NCI-H146 treated with DMSO at 0.1 percent for 48 hours (cell line): ENCODE measurements at regions not wholly inside any gene's neighbourhood (a gene's known extent, or its start where the extent isn't known, plus 50 kb on each side); places are given as distances from the start of the nearest gene placed in this dataset.
A peak's percentile ranks its signal among the peaks of the same experiment; 100 is the strongest.

Source experiments
- DNase-seq: peaks from one replicate; lab custom pipeline; 2025; ENCODE audit not compliant: unreplicated experiment; lab: John Stamatoyannopoulos, UW

DNA sequence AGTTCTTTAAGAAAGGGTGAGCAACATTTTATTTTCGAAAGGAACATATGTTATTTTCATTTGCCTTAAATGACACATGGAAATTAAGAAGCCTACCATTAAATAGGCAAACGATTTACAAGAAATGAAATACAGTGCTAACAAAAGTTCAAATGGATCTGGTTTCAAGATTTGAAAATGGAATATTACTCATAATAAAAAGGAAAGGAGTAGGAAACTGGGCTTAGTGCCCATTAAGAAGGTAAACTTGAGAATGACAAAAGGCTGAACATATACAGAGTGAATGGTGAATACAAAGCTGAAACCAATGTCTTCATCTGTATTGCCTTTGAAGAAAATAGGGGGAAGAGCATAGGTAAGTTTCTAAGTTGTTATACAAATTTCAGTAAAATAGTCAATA is 974.2 kb upstream of the C9orf72 start:
- no peak for DNase-seq

DNA sequence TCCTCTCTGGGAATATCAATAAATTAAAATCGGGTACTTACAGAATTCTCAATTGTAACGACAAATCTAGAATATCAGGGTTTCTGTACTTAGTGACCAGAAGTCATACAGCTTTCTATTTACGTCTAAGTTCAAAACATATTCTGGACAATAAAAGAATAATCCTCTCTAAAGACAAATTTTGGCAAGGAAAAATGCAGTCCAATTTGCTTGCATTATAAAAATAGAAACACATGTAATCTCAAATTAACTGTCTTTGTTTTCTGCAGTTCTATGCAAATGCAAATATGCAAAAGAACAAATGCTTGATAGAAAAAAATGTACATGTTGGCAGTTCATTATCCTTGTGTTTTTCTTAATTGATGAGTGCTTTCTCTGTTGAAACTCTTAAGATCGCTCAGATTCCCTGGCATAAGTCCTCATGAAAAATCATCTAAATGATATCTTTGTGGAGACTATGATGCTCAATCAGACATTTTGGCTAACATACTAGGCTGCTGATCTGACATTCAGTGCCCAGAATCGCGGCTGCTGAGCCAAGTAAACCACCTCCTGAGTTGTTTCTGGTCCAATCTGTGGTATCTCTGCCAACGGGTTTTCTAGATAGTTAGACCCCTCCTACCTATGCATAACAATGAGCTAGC is 990.1 kb upstream of the C9orf72 start:
- no peak for DNase-seq

DNA sequence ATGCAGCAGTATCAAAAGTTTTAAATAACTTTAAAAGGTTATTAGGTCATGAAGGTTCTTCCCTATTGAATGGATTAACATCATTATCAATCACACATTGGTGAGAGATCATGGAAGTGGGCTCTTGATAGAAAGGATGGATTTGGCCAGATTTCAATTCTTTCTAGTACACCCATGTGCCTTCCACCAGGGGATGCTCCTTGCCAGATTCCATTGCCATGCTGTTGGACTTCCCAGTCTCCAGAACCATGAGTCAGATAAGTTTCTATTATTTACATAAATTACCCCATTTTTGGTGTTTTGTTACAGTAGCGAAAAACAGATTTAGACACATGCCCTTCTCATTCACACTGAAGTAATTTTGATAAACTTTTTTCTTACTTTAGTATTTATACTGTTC is 1010.6 kb upstream of the C9orf72 start:
- DNase-seq = no peak

DNA sequence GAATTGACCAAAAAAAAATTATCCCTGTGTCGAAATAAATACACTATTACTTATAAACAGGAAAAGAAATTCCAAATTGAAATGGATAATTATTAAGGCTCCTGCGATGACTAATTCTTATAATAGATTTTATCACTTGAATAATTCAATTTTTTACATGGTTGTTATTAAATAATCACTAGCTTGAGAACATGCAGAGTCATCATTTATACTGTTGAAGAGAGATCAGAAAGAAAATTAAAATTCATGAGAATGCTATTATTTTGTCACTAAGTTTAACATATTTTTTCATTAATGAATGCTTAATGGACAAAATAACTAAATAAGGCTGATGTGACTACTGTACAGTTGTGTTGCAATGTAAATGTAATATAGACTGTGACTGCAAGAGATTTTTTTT is 1011.3 kb upstream of the C9orf72 start:
- DNase-seq = no peak

DNA sequence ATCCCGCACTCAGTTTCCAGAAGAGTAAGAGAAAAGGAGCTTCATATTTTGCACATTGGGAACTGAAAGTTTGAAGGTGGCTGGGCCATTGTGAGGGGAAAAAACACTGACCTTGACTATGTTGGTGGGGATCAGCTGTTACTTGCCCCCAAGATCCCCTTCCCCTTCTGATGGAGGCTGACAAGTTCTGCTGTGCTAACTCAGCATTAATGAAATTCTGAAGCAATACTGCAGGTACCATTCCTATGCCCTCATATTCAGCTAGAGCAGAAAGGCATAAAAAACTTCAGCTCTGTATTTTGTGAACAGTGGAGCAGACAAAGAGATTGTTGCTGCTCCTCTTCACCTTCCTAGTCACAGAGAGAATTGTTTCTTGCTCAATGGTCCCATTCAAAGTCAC is 1013.8 kb upstream of the C9orf72 start:
- no peak for DNase-seq

DNA sequence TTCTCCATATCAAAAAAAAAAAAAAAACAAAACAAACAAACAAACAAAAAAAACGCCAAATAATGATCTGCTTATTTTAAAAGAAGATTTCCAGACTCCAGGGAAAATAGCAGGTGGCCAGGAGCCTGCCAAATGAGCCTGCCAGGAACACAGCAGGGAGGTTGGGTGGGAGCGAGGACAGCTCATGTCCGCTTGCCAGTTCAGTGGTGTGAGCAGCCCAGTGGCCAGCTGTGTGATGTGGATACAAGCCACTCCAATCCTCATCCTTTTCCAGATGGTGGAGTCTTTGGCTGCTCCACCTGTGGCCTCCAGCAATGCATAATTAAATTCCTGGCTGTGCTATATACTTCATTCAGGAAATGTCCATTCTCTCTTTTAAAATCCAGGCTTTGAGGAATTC is 1025.1 kb upstream of the C9orf72 start:
- DNase-seq = peak; percentile 83

DNA sequence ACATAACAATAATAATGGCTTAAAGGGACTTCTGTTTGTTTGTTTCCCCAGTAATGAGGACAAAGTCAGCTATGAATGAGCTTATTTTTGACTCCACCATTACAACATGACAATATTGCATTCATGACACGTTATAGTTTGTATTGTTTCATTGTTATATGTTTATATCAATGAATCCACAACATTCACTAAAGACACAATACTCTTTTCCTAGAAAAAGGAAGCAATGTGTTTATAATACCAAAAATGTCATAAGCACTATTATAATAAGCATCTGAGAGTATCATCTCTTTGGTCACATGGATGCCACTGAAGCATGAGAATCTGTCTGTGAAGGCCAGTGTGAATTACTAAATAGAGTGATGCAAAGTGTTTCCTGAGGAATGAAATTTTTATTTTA is 1026.9 kb upstream of the C9orf72 start:
- no peak for DNase-seq

DNA sequence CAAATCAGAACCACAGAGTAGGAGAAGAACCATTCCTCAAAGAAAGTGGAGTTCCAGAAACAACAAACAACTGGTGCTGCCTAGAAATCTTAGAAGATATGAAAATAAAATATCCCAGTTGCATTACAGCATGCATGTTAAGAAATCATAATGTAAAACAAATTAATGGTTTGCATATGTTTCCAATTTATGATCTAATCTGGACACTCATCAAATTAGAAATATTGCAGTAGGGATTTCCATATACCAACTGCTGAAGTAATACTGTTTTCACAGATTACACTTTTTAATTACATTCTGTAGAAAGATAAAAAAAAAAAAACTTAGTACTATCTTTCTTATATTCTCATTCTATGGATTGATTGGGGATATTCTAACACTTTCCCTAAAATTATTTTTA is 1034.6 kb upstream of the C9orf72 start:
- DNase-seq = no peak

DNA sequence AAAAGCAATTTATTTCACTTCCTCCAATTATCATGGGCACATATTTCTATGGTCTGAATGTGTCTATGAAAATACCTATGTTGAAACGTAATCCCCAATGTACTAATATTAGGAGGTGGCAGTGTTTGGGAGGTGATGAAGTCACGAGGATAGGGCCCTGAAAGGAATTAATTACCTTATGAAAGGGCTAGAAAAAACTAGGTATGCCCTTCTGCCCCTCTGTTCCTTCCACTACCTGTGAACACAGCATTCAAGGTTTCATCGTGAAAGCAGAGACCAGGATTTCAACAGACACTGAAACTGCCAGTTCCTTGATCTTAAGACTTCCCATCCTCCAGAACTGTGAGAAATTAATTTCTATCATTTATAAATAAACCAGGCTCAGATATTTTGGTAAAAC is 1037.1 kb upstream of the C9orf72 start:
- no peak for DNase-seq

DNA sequence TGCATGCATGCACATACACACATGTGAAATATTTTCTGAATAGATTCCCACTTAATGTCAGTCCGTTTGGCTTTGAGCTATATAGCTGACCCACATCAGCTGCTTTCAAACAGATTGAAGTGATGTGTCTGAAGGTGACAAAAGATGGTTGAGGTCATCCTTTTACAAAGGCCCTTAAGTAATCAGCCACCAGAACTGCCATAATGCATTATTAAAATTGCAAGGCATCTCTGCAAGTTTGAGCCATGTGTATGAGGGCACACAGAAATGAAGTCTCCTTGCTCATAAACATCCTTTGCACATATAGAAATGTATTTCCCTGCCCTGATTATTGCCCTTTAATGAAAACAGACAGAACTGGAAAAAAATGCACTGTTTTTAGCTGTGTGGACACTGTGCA is 1043.0 kb upstream of the C9orf72 start:
- no peak for DNase-seq

DNA sequence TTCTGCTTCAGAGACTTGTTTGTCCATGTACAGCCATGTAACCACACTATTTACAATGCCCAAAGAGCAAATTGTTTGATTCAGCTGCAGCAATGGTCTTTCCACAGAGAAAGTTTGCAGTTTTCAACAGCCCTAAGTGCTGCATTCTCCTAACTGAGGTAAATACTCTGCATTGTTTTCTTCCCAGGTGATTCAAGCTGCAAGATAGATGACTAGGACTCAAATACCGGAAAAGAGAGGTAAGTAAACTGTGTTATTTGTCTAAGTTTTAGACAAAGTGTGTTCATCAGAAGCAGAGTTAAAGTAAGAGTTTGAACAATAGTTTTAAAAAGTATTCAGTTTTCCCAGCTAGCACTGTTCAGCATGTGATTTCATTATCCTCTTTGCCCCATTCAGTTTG is 1046.7 kb upstream of the C9orf72 start:
- DNase-seq = no peak

DNA sequence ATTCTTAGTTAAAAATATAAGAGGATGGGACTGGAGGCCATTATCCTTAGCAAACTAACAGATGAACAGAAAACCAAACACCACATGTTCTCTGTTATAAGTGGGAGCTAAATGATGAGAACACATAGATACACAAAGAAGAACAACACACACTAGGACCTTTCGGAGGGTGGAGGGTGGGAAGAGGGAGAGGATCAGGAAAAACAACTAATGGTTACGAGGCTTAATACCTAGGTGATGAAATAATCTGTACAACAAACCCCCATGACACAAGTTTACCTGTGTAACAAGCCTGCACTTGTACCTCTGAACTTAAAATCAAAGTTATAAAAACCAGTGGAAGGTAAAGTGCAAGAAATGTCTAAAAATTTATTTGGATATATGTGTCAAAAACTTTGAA is 1047.4 kb upstream of the C9orf72 start:
- DNase-seq = no peak

DNA sequence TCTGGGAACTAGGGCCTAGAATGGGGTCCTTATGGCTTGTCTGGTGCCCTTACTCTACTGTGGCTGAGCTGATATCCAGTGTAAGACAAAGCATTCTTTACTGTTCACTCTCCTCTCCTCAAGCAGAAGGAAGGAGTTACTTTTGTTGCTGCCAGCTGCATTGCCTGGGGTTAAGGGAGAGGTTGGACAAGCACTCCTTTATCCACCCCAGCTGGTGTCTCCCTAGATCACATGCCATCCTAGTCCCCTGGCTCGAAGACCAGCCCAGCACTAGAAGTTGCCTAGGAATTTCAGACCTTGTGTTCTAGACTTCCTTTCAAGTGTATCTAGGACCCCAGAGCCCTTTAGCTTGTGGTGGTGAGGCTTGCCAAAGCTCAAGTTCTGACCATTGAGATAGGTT is 1051.5 kb upstream of the C9orf72 start:
- no peak for DNase-seq

DNA sequence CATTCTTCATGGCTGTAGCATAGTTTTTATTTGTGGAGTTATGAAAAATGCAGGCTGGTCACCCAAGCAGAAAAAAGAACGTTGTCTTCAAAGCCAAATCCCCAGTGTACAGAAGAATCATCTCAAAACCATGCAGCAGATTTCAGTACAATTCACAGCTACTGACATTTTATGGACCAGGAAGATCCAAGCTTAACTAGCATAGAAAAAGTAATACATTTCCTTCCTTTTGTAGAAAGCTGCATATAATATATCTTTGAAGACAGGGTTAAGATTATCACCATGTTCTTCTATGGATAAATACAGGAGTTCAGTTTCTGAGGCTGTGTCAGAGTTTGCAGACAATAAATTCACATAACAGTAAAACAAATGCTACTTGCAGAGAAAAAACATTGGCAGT is 1054.8 kb upstream of the C9orf72 start:
- DNase-seq = no peak

DNA sequence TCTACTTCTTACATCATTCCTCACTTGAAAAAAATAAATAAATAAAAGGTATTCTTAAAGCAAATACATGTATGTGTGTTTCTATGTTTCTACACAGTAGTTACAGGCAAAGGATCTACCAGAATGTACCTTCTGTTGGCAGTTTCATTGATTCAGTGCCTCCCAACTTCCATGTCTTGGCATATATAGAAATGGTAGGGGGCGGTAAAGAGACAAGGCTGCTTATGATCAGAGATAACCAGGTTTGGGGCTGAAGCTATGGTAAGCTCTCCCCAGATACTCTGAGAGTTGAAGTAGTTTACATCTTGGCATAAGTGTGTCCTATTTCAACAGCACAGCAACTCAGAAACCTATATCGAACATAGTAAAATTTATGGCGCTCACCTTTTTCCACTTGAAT is 1075.4 kb upstream of the C9orf72 start:
- DNase-seq = no peak

DNA sequence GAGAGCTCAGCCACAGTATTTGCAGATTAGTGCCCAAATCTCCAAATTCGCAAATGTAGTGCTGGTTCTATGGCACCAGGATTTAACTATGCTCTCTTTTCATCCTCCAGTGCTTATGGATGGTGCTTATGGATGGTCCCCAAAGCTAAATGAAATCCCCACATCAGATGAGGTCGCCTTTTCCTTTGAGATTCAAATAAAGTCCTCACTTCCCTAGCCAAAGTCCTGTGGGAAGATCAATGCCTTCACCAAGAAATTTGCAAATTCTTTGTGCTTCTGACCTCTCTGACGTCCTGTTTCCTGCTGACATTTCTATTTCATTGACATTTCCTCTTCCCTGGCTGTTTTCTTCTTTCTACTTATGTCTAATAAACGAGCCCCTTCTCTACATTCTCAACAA is 1077.0 kb upstream of the C9orf72 start:
- DNase-seq = no peak

DNA sequence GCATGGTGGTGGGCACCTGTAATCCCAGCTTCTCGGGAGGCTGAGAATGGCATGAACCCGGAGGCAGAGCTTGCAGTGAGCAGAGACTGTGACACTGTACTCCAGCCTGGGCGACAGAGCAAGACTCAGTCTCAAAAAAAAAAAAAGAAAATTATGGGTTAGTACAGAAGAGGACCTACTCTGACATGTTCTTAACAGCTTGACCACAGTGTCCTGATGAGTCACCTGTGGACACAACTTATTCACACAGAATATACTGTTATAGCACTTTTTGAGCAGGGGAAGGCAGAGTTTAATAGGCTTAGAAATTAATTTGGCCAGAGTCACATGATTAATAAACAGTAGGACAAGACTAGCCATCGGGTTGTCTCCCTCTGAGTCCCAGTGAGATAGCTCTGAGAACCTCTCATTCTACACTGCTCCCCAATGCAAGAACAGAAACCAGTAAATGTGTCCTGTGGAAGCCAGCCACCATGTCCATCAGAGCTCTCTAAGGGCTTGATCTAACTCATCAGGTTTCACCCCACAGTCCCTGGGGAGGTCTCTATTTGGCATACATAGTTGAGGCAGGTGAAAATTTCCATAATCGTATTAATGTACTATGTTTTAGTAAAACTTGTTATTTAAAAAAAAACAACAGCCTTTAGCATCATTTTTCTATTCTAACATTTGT is 1077.9 kb upstream of the C9orf72 start:
- no peak for DNase-seq

DNA sequence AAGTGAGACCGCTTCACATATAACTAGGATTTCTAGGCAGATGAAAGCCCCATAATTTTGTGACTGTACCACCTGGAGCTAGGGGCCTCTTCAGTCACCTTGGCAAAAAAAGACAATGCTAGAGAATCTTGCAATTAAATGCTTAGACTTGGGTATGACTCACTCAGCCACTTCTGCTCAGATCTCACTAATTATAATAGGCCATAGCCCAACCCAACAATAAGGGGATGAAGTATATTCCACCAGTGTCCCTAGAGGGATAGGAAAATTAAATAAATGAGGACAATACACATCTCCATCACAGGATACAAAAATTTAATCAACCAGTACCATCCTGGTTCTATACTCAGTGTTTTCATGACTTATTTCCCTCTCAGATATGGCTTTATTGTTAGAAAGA is 1079.9 kb upstream of the C9orf72 start:
- no peak for DNase-seq

DNA sequence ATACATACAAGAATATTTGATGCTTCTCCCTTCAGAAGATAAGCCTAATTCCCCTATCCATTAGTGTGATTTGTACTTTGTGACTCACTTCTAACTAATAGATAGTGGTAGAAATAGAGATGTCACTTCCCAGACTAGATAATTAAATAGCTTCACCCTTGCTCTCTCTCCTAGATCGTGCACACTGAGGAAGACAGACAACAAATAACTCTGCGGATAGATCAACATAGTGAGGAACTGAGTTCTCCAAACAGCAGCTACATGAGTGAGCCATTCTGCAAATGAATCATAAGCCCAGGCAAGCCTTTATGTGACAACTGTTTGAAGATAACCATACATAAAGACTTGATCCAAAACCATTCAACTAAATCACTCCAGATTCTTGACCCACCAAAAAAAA is 1083.4 kb upstream of the C9orf72 start:
- no peak for DNase-seq

DNA sequence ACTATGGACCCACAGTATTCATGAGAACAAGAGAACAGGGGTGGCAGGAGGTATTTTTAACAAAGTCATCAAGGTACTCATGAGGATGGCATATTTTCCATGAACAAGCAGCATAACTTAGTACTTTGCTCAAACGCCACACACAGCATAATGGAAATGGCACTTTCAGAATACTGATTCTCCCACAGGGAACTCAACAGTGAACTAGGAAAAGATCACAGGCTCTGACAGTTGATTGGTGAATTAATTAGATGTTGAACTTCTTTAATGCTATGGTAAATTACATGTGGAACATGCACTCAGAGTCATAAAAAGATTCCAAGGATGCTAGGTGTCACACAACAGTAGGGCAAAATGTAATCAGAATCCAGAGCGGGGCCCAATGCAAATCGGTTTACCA is 1088.6 kb upstream of the C9orf72 start:
- no peak for DNase-seq

DNA sequence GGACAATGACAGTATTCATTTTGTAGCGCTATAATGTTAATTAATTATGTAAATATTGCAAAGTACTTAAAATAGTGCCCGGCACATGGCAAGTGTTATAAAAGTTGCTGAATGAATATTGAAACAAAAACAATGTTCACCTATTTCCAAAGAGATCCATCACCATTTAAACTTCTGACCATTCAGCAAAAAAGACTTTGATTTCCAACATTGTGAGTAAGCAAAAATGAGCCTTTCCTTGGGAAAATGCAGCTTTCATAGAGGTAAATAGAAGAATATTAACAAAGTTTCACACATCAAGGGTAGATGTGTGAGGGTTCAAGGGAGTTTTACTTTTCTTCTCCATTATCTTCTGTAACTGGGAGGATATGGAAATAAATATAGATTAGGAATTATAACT is 1089.4 kb upstream of the C9orf72 start:
- DNase-seq = no peak

DNA sequence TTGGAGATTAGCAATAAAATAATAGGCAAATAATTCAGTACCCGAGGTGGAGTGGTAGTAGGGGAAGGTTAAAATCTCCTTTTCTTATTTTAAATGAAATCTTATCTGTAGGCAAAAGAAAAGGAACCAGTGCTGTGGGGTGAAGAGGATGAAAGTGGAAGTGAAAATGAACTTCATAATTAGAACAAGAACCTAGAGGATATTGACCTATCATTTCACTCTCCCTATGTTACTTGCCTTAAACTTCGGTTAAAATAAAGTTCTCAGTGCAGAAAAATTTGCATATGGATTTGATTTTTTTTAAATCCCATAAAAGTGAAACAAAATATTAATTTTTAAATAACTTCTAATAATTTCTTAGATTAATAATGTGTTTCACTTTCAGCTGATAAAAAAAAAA is 1094.9 kb upstream of the C9orf72 start:
- no peak for DNase-seq

DNA sequence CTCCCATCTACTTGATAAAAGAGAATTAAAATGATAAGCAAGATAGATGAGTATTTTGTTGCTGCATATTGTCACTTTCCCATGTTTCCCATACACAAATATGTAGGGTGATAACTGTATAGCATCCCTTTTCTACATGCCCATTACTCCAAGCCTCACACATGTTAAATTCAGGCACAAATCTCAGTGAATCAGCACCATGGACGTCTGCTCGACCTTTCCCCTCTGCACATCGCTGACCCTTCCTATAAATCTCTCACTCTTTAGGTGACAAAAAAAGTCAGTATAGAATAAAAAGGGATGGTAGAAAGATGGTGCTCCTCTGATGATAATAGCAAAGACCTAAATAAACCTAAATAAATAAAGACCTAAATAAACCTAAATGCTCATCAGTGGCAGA is 1097.7 kb upstream of the C9orf72 start:
- DNase-seq = no peak
